ENCODE measurements at regions not wholly inside any gene's neighbourhood (a gene's known extent, or its start where the extent isn't known, plus 50 kb on each side); places are given as distances from the start of the nearest gene placed in this dataset.
"Not testable (repeated sequence)": the region's sequence is repeated elsewhere in the genome, so short reads cannot be mapped to it uniquely, and the experiment has no call there.

- CTCF ChIA-PET; H3K27me3 ChIP-seq (ENCODE audit: control insufficient read depth, insufficient read depth, low read length); H3K36me3 ChIP-seq (ENCODE audit: control insufficient read depth, insufficient read depth, low read length); DNase-seq (ENCODE audit: low read depth); H3K4me3 ChIP-seq (ENCODE audit: low read depth, low read length); POLR2A ChIA-PET: not testable (repeated sequence)
Measured at GRCh38 chr15:24260407-24260806, 415.2 kb upstream of the NPAP1 start.

- DNase-seq (ENCODE audit: low read depth); H3K27me3 ChIP-seq (ENCODE audit: control insufficient read depth, insufficient read depth, low read length); CTCF ChIA-PET; H3K4me3 ChIP-seq (ENCODE audit: low read depth, low read length); POLR2A ChIA-PET; H3K36me3 ChIP-seq (ENCODE audit: control insufficient read depth, insufficient read depth, low read length): not testable (repeated sequence)
Measured at GRCh38 chr15:24260854-24261253, 414.7 kb upstream of the NPAP1 start.

- H3K4me3 ChIP-seq (ENCODE audit: low read depth, low read length); H3K36me3 ChIP-seq (ENCODE audit: control insufficient read depth, insufficient read depth, low read length); POLR2A ChIA-PET; H3K27me3 ChIP-seq (ENCODE audit: control insufficient read depth, insufficient read depth, low read length); DNase-seq (ENCODE audit: low read depth): not testable (repeated sequence)
- CTCF ChIA-PET = interaction anchor here (0.7 kb wide), 1 partner anchor 29 kb away, joined by 3 read pairs; no protein-coding TSS in a partner anchor
Measured at GRCh38 chr15:24268536-24269165, 406.9 kb upstream of the NPAP1 start.

GRCh38 chr15:24269166-24269571 is 406.4 kb upstream of the NPAP1 start:
- Histone ChIP-seq H3K27me3 (ENCODE audit: control insufficient read depth, insufficient read depth, low read length) (no peaks in the 10 kb centered on the region), H3K36me3 (ENCODE audit: control insufficient read depth, insufficient read depth, low read length) (no peaks in the 10 kb centered on the region), H3K4me3 (ENCODE audit: low read depth, low read length) (no peak overlapping the region)
- ChIA-PET POLR2A (no interaction called here), CTCF (interaction anchor here (0.7 kb wide), 1 partner anchor 29 kb away, joined by 3 read pairs; no protein-coding TSS in a partner anchor)
- DNase-seq (ENCODE audit: low read depth) = no peak
- no peak for TF ChIP-seq CTCF (IDR thresholded peaks at IDR 0.05; ENCODE audit: insufficient read depth, low read depth, low read length)

GRCh38 chr15:24269923-24270322 is 405.7 kb upstream of the NPAP1 start:
- ChIA-PET CTCF (no interaction called here), POLR2A (no interaction called here)
- TF ChIP-seq CTCF (IDR thresholded peaks at IDR 0.05; ENCODE audit: insufficient read depth, low read depth, low read length) = no peak
- no peak for DNase-seq (ENCODE audit: low read depth)
- H3K4me3 ChIP-seq (ENCODE audit: low read depth, low read length) = no peak overlapping the region
- H3K27me3 ChIP-seq (ENCODE audit: control insufficient read depth, insufficient read depth, low read length) = no peaks in the 10 kb centered on the region
- no peaks in the 10 kb centered on the region for H3K36me3 ChIP-seq (ENCODE audit: control insufficient read depth, insufficient read depth, low read length)

- CTCF ChIA-PET; POLR2A ChIA-PET; H3K27me3 ChIP-seq (ENCODE audit: control insufficient read depth, insufficient read depth, low read length): not testable (repeated sequence)
Measured at GRCh38 chr15:24271496-24272244, 403.9 kb upstream of the NPAP1 start.

GRCh38 chr15:24292837-24293236 is 382.7 kb upstream of the NPAP1 start:
- ChIA-PET POLR2A (no interaction called here), CTCF (no interaction called here)
- H3K27me3 ChIP-seq (ENCODE audit: control insufficient read depth, insufficient read depth, low read length) = no peaks in the 10 kb centered on the region
- DNase-seq (ENCODE audit: low read depth) = no peak
- no peak overlapping the region for H3K4me3 ChIP-seq (ENCODE audit: low read depth, low read length)
- no peak for TF ChIP-seq CTCF (IDR thresholded peaks at IDR 0.05; ENCODE audit: insufficient read depth, low read depth, low read length)
- no peaks in the 10 kb centered on the region for H3K36me3 ChIP-seq (ENCODE audit: control insufficient read depth, insufficient read depth, low read length)

More at GRCh38 chr15:24271496-24272244, 403.9 kb upstream of the NPAP1 start:
- not testable (repeated sequence) for H3K36me3 ChIP-seq (ENCODE audit: control insufficient read depth, insufficient read depth, low read length); H3K4me3 ChIP-seq (ENCODE audit: low read depth, low read length); DNase-seq (ENCODE audit: low read depth)

- DNase-seq (ENCODE audit: low read depth); CTCF ChIA-PET; POLR2A ChIA-PET: not testable (repeated sequence)
Measured at GRCh38 chr15:24300804-24301368, 374.7 kb upstream of the NPAP1 start.

GRCh38 chr15:24301999-24302398 is 373.6 kb upstream of the NPAP1 start:
- H3K4me3 ChIP-seq (ENCODE audit: low read depth, low read length); H3K36me3 ChIP-seq (ENCODE audit: control insufficient read depth, insufficient read depth, low read length); POLR2A ChIA-PET; DNase-seq (ENCODE audit: low read depth); H3K27me3 ChIP-seq (ENCODE audit: control insufficient read depth, insufficient read depth, low read length); CTCF ChIA-PET: not testable (repeated sequence)

More at GRCh38 chr15:24300804-24301368, 374.7 kb upstream of the NPAP1 start:
- H3K4me3 ChIP-seq (ENCODE audit: low read depth, low read length); H3K27me3 ChIP-seq (ENCODE audit: control insufficient read depth, insufficient read depth, low read length); H3K36me3 ChIP-seq (ENCODE audit: control insufficient read depth, insufficient read depth, low read length): not testable (repeated sequence)

- H3K4me3 ChIP-seq (ENCODE audit: low read depth, low read length); CTCF ChIA-PET; DNase-seq (ENCODE audit: low read depth); POLR2A ChIA-PET; H3K36me3 ChIP-seq (ENCODE audit: control insufficient read depth, insufficient read depth, low read length); H3K27me3 ChIP-seq (ENCODE audit: control insufficient read depth, insufficient read depth, low read length): not testable (repeated sequence)
Measured at GRCh38 chr15:24304747-24305146, 370.8 kb upstream of the NPAP1 start.
